GM12878 (cell line): ENCODE measurements at regions not wholly inside any gene's neighbourhood (a gene's known extent, or its start where the extent isn't known, plus 50 kb on each side); places are given as distances from the start of the nearest gene placed in this dataset.
A peak's percentile ranks its signal among the peaks of the same experiment; 100 is the strongest.

ENCODE experiments used
- ATF7 ChIP-seq: fragments of 450-650 bp; IDR thresholded peaks from 2 replicates; pipeline ENCODE4 v1.6.1; 2016; ENCODE audit warnings: low read depth, mild to moderate bottlenecking
- BCL11A ChIP-seq: IDR thresholded peaks from 2 replicates; pipeline ENCODE4 v1.6.1; 2011; ENCODE audit warnings: low read depth, low read length
- CBX3 ChIP-seq: fragments of 200-600 bp; sonication (generic); IDR thresholded peaks from 2 replicates; pipeline ENCODE4 v1.6.1; 2016; ENCODE audit warnings: low read depth, borderline replicate concordance
- EGR1 ChIP-seq, 2 experiments: IDR thresholded peaks; 1 replicate in 1 of 2; 2 replicates in 1 of 2; pipeline ENCODE4 v1.6.1; 2011 to 2012; ENCODE audit warnings: low read depth in 2 of 2, low read length in 2 of 2, borderline replicate concordance in 1 of 2, mild to moderate bottlenecking in 1 of 2, moderate library complexity in 1 of 2
- ESRRA ChIP-seq: IDR thresholded peaks from 2 replicates; pipeline ENCODE4 v1.6.1; 2012; ENCODE audit warnings: mild to moderate bottlenecking, low read length, improper control_type of control experiment
- EZH2 ChIP-seq: IDR thresholded peaks from 2 replicates; pipeline ENCODE4 v1.6.1; 2012; ENCODE audit warnings: low read depth, mild to moderate bottlenecking, control low read depth, inconsistent platforms, low read length, borderline replicate concordance; ENCODE audit not compliant: control insufficient read depth
- GATAD2B ChIP-seq: fragments of 450-650 bp; conservative IDR thresholded peaks from 2 replicates; pipeline ENCODE4 v1.6.1; 2017; ENCODE audit warnings: low read depth, mild to moderate bottlenecking, moderate library complexity
- HCFC1 ChIP-seq: fragments of 150-350 bp; IDR thresholded peaks from 2 replicates; pipeline ENCODE4 v1.6.1; 2014; ENCODE audit warnings: low read length
- HDAC6 ChIP-seq: fragments of 200-600 bp; sonication (generic); IDR thresholded peaks from one replicate; pipeline ENCODE4 v1.8.0; 2017; ENCODE audit warnings: antibody characterized with exemption; ENCODE audit not compliant: unreplicated experiment
- JUND ChIP-seq: IDR thresholded peaks from 2 replicates; pipeline ENCODE4 v1.6.1; 2012; ENCODE audit warnings: low read depth, mild to moderate bottlenecking, low read length, improper control_type of control experiment, moderate library complexity
- MLLT1 ChIP-seq: fragments of 450-650 bp; IDR thresholded peaks from 2 replicates; pipeline ENCODE4 v1.6.1; 2016; ENCODE audit warnings: mild to moderate bottlenecking
- PAX5 ChIP-seq: IDR thresholded peaks from 2 replicates; pipeline ENCODE4 v1.6.1; 2011; ENCODE audit warnings: low read depth, low read length, borderline replicate concordance
- RFX5 ChIP-seq: IDR thresholded peaks from 2 replicates; pipeline ENCODE4 v1.6.1; 2011; ENCODE audit warnings: low read depth, low read length, improper control_type of control experiment
- SREBF2 ChIP-seq: IDR thresholded peaks from 2 replicates; pipeline ENCODE4 v1.6.1; 2012; ENCODE audit warnings: mild to moderate bottlenecking, low read length
- STAT1 ChIP-seq: fragments of 450-650 bp; conservative IDR thresholded peaks from 2 replicates; pipeline ENCODE4 v1.6.1; 2014; ENCODE audit warnings: antibody characterized with exemption, mild to moderate bottlenecking
- TCF3 ChIP-seq: IDR thresholded peaks from 2 replicates; pipeline ENCODE4 v1.6.1; 2012; ENCODE audit warnings: low read depth, mild to moderate bottlenecking, low read length, borderline replicate concordance; ENCODE audit not compliant: insufficient read depth
- YBX1 ChIP-seq: fragments of 450-650 bp; IDR thresholded peaks from 2 replicates; pipeline ENCODE4 v1.6.1; 2016; ENCODE audit warnings: antibody characterized with exemption
- TF ChIP-seq, protein P1 (sequence below): fragments of 450-650 bp; formaldehyde crosslinking; IDR thresholded peaks from 2 replicates; pipeline ENCODE4 v1.5.0; 2022; ENCODE audit warnings: mild to moderate bottlenecking, missing genetic modification characterization
- TF ChIP-seq, protein P2 (sequence below): IDR thresholded peaks from 2 replicates; pipeline ENCODE4 v1.6.1; 2011; ENCODE audit warnings: mild to moderate bottlenecking, low read depth, low read length, moderate library complexity; ENCODE audit not compliant: insufficient replicate concordance
- TF ChIP-seq, protein P3 (sequence below): IDR thresholded peaks from 2 replicates; pipeline ENCODE4 v1.6.1; 2011; ENCODE audit warnings: low read depth, mild to moderate bottlenecking, low read length, moderate library complexity, borderline replicate concordance; ENCODE audit errors: extremely low read depth
- TF ChIP-seq, protein P4 (sequence below): fragments of 450-650 bp; IDR thresholded peaks from 2 replicates; pipeline ENCODE4 v1.6.1; 2016; ENCODE audit warnings: mild to moderate bottlenecking
- TF ChIP-seq, protein P5 (sequence below): IDR thresholded peaks from 2 replicates; pipeline ENCODE4 v1.6.1; 2011; ENCODE audit warnings: borderline replicate concordance, low read depth, mild to moderate bottlenecking, moderate library complexity, low read length; ENCODE audit not compliant: insufficient read depth, poor library complexity, severe bottlenecking

GRCh38 chr6:90369024-90369519 is 72.4 kb upstream of the BACH2 start (continued):
- TF ChIP-seq, protein P1, sequence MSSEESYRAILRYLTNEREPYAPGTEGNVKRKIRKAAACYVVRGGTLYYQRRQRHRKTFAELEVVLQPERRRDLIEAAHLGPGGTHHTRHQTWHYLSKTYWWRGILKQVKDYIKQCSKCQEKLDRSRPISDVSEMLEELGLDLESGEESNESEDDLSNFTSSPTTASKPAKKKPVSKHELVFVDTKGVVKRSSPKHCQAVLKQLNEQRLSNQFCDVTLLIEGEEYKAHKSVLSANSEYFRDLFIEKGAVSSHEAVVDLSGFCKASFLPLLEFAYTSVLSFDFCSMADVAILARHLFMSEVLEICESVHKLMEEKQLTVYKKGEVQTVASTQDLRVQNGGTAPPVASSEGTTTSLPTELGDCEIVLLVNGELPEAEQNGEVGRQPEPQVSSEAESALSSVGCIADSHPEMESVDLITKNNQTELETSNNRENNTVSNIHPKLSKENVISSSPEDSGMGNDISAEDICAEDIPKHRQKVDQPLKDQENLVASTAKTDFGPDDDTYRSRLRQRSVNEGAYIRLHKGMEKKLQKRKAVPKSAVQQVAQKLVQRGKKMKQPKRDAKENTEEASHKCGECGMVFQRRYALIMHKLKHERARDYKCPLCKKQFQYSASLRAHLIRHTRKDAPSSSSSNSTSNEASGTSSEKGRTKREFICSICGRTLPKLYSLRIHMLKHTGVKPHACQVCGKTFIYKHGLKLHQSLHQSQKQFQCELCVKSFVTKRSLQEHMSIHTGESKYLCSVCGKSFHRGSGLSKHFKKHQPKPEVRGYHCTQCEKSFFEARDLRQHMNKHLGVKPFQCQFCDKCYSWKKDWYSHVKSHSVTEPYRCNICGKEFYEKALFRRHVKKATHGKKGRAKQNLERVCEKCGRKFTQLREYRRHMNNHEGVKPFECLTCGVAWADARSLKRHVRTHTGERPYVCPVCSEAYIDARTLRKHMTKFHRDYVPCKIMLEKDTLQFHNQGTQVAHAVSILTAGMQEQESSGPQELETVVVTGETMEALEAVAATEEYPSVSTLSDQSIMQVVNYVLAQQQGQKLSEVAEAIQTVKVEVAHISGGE: no peak
- TF ChIP-seq JUND (peak; percentile 93), EZH2 (no peak), HCFC1 (no peak), GATAD2B (peak; percentile 65), MLLT1 (peak; percentile 68; the same call in 1 of the 2 replicates), HDAC6 (no peak), CBX3 (no peak), ATF7 (peak; percentile 94), ESRRA (no peak), TCF3 (peak; percentile 68; the same call in 1 of the 2 replicates), SREBF2 (no peak), PAX5 (peak; percentile 92; the same call in 1 of the 2 replicates), YBX1 (no peak), BCL11A (peak; percentile 92), STAT1 (no peak), RFX5 (no peak), EGR1 (IDR thresholded peaks at IDR 0.05; ENCODE audit: borderline replicate concordance in 1 of 2, low read depth in 2 of 2, low read length in 2 of 2) (no peak)
- TF ChIP-seq, protein P2, sequence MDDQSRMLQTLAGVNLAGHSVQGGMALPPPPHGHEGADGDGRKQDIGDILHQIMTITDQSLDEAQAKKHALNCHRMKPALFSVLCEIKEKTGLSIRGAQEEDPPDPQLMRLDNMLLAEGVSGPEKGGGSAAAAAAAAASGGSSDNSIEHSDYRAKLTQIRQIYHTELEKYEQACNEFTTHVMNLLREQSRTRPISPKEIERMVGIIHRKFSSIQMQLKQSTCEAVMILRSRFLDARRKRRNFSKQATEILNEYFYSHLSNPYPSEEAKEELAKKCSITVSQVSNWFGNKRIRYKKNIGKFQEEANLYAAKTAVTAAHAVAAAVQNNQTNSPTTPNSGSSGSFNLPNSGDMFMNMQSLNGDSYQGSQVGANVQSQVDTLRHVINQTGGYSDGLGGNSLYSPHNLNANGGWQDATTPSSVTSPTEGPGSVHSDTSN: no peak
- TF ChIP-seq, protein P3, sequence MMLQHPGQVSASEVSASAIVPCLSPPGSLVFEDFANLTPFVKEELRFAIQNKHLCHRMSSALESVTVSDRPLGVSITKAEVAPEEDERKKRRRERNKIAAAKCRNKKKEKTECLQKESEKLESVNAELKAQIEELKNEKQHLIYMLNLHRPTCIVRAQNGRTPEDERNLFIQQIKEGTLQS: no peak
- TF ChIP-seq, protein P4, sequence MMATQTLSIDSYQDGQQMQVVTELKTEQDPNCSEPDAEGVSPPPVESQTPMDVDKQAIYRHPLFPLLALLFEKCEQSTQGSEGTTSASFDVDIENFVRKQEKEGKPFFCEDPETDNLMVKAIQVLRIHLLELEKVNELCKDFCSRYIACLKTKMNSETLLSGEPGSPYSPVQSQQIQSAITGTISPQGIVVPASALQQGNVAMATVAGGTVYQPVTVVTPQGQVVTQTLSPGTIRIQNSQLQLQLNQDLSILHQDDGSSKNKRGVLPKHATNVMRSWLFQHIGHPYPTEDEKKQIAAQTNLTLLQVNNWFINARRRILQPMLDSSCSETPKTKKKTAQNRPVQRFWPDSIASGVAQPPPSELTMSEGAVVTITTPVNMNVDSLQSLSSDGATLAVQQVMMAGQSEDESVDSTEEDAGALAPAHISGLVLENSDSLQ: no peak; the same call in 1 of the 2 replicates
- TF ChIP-seq, protein P5, sequence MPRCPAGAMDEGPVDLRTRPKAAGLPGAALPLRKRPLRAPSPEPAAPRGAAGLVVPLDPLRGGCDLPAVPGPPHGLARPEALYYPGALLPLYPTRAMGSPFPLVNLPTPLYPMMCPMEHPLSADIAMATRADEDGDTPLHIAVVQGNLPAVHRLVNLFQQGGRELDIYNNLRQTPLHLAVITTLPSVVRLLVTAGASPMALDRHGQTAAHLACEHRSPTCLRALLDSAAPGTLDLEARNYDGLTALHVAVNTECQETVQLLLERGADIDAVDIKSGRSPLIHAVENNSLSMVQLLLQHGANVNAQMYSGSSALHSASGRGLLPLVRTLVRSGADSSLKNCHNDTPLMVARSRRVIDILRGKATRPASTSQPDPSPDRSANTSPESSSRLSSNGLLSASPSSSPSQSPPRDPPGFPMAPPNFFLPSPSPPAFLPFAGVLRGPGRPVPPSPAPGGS: peak; percentile 47
